ENCODE measurements at regions not wholly inside any gene's neighbourhood (a gene's known extent, or its start where the extent isn't known, plus 50 kb on each side); places are given as distances from the start of the nearest gene placed in this dataset.

DNA sequence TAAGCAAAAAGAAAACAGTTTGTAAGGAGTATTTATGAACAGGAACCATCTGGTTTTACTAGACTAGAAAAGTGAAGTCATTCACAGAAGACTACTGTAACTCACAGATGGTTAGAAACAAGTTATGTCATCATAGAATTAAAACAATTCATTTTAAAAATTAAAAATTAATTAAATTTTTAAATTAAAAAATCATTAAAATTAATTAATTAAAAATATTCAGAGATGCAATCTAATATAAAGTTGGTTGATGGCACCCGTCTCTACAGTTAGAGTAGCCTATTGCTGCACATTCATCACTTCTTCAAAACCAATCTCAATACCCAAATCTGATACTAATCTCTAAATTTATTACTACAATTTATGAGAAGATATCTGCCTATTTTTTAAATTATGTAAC is 454.8 kb upstream of the NUPR2 start:
- dilution Hi-C loops (cut with MboI; ENCODE audit: extremely low pct_ligation_motif_present, low sequenced_read_pairs): no loop called here
- H3K27ac ChIP-seq (ENCODE audit: insufficient read depth, low read depth, low read length): no peak overlapping the region
- ChIA-PET POLR2A (no interaction called here), CTCF (no interaction called here)
- no peaks in the 10 kb centered on the region for H3K4me1 ChIP-seq (ENCODE audit: control insufficient read depth, extremely low read depth, insufficient read depth, low read length)
- intact Hi-C loops (cut with micrococcal nuclease): no loop called here
- H3K9ac ChIP-seq (replicated peaks; ENCODE audit: extremely low read depth, insufficient read depth, low read length): no peak overlapping the region
- no TSS peak for BruUV-seq (replicated peaks)
- H3K9me3 ChIP-seq (replicated peaks; ENCODE audit: control insufficient read depth, insufficient read depth, low read length): peaks cover 7% of the 10 kb centered on the region
- FAIRE-seq: no peak
- H3K27me3 ChIP-seq (ENCODE audit: control insufficient read depth in 2 of 2, insufficient read depth in 2 of 2, low read length in 2 of 2): no peaks in the 10 kb centered on the region
- H3K4me3 ChIP-seq (replicated peaks in 1 of 3; ENCODE audit: insufficient read depth in 1 of 3, low read depth in 1 of 3, low read length in 3 of 3): no peak overlapping the region
- TF ChIP-seq MYC (IDR thresholded peaks at IDR 0.05; ENCODE audit: low read depth, low read length) (no peak), GATA2 (IDR thresholded peaks at IDR 0.05; ENCODE audit: insufficient read depth, insufficient read length, low read depth, low read length) (no peak), POLR2A (IDR thresholded peaks at IDR 0.05; ENCODE audit: low read depth, low read length) (no peak), JUN (IDR thresholded peaks at IDR 0.05; ENCODE audit: borderline replicate concordance, insufficient read depth, insufficient read length, low read depth) (no peak)
- H3K4me2 ChIP-seq (ENCODE audit: insufficient read depth, low read length): no peak overlapping the region
- H2AFZ ChIP-seq (ENCODE audit: low read depth, low read length): no peak overlapping the region
- no peaks in the 10 kb centered on the region for H4K20me1 ChIP-seq (replicated peaks; ENCODE audit: control insufficient read depth, extremely low read depth, insufficient read depth, low read length)
- no peaks in the 10 kb centered on the region for H3K36me3 ChIP-seq (ENCODE audit: control insufficient read depth in 2 of 2, extremely low read depth in 1 of 2, insufficient read depth in 2 of 2, low read length in 2 of 2)
- DNase-seq (ENCODE audit: low read depth, low spot score): no peak
- H3K9me1 ChIP-seq (replicated peaks; ENCODE audit: control insufficient read depth, extremely low read depth, insufficient read depth, low read length): no peaks in the 10 kb centered on the region
- no peaks in the 10 kb centered on the region for H3K79me2 ChIP-seq (ENCODE audit: control insufficient read depth, insufficient read depth, low read length)

DNA sequence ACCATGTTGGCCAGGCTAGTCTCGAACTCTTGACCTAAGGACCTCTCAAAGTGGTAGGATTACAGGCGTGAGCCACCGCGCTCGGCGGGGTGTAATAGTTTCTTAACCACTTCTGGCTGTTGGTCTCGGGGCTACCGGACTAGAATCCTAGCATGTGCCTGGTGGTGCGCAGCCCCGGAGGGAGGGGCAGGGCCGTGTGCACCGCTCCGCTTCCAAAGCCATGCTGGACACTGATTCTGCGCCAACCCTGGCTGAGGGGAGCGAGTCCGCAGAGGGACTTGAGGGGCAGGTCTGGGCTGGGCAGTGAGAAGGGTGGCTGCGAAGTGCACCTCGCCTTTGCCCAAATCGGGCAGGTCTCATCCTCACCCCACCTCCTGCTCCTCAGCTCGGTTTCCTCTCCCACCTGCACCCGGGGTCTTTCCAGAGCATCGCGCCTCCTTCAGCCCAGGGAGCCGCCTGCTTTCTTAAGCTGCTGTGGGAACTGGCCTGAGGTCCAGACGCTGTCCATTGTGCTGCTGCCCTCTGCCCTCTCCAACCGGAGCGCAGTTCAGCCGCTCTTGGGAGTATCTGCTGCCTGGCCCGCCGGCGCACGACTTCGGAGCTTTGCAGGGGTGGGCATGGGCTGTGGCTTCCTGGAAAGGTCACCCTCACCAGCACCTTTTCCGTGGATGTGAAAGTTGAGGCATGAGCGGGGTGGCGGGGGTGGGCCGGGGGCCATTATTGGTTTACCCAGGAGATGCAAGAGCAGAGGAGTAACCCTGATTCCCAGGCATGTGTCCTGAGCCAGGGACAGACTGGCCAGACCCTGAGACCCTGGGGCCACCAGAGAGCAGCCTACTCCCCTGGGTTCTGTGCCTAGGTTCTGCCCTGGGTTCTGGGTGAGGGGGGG is 422.6 kb upstream of the NUPR2 start:
- Histone ChIP-seq H3K4me1 (ENCODE audit: control insufficient read depth, extremely low read depth, insufficient read depth, low read length) (no peaks in the 10 kb centered on the region), H3K36me3 (ENCODE audit: control insufficient read depth in 2 of 2, extremely low read depth in 1 of 2, insufficient read depth in 2 of 2, low read length in 2 of 2) (no peaks in the 10 kb centered on the region), H4K20me1 (replicated peaks; ENCODE audit: control insufficient read depth, extremely low read depth, insufficient read depth, low read length) (no peaks in the 10 kb centered on the region), H3K4me3 (replicated peaks in 1 of 3; ENCODE audit: insufficient read depth in 1 of 3, low read depth in 1 of 3, low read length in 3 of 3) (no peak overlapping the region), H3K9me3 (replicated peaks; ENCODE audit: control insufficient read depth, insufficient read depth, low read length) (peaks cover 2% of the 10 kb centered on the region), H2AFZ (ENCODE audit: low read depth, low read length) (no peak overlapping the region), H3K27ac (ENCODE audit: insufficient read depth, low read depth, low read length) (no peak overlapping the region), H3K9me1 (replicated peaks; ENCODE audit: control insufficient read depth, extremely low read depth, insufficient read depth, low read length) (no peaks in the 10 kb centered on the region), H3K79me2 (ENCODE audit: control insufficient read depth, insufficient read depth, low read length) (no peaks in the 10 kb centered on the region), H3K4me2 (ENCODE audit: insufficient read depth, low read length) (no peak overlapping the region), H3K27me3 (ENCODE audit: control insufficient read depth in 2 of 2, insufficient read depth in 2 of 2, low read length in 2 of 2) (no peaks in the 10 kb centered on the region), H3K9ac (replicated peaks; ENCODE audit: extremely low read depth, insufficient read depth, low read length) (no peak overlapping the region)
- FAIRE-seq (no peak), DNase-seq (ENCODE audit: low read depth, low spot score) (no peak)
- BruUV-seq (replicated peaks): no TSS peak
- dilution Hi-C loops (cut with MboI; ENCODE audit: extremely low pct_ligation_motif_present, low sequenced_read_pairs): no loop called here
- TF ChIP-seq POLR2A (IDR thresholded peaks at IDR 0.05; ENCODE audit: low read depth, low read length): no peak
- no peak for TF ChIP-seq FOS (IDR thresholded peaks at IDR 0.05; ENCODE audit: borderline replicate concordance, insufficient read depth, low read length)
- TF ChIP-seq EZH2 (IDR thresholded peaks at IDR 0.05; ENCODE audit: borderline replicate concordance, low read depth, low read length, severe bottlenecking): no peak
- TF ChIP-seq MYC (IDR thresholded peaks at IDR 0.05; ENCODE audit: low read depth, low read length): no peak
- TF ChIP-seq, protein P1, sequence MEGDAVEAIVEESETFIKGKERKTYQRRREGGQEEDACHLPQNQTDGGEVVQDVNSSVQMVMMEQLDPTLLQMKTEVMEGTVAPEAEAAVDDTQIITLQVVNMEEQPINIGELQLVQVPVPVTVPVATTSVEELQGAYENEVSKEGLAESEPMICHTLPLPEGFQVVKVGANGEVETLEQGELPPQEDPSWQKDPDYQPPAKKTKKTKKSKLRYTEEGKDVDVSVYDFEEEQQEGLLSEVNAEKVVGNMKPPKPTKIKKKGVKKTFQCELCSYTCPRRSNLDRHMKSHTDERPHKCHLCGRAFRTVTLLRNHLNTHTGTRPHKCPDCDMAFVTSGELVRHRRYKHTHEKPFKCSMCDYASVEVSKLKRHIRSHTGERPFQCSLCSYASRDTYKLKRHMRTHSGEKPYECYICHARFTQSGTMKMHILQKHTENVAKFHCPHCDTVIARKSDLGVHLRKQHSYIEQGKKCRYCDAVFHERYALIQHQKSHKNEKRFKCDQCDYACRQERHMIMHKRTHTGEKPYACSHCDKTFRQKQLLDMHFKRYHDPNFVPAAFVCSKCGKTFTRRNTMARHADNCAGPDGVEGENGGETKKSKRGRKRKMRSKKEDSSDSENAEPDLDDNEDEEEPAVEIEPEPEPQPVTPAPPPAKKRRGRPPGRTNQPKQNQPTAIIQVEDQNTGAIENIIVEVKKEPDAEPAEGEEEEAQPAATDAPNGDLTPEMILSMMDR (IDR thresholded peaks at IDR 0.05; ENCODE audit: extremely low read depth in 1 of 2, insufficient read depth in 1 of 2, low read depth in 1 of 2, low read length in 2 of 2): no peak
- TF ChIP-seq, protein P2, sequence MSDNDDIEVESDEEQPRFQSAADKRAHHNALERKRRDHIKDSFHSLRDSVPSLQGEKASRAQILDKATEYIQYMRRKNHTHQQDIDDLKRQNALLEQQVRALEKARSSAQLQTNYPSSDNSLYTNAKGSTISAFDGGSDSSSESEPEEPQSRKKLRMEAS (IDR thresholded peaks at IDR 0.05; ENCODE audit: insufficient read depth, insufficient read length): no peak
- no peak for TF ChIP-seq GATA2 (IDR thresholded peaks at IDR 0.05; ENCODE audit: insufficient read depth, insufficient read length, low read depth, low read length)
- no peak for TF ChIP-seq JUN (IDR thresholded peaks at IDR 0.05; ENCODE audit: borderline replicate concordance, insufficient read depth, insufficient read length, low read depth)
- TF ChIP-seq POLR2AphosphoS5 (IDR thresholded peaks at IDR 0.05; ENCODE audit: insufficient read depth, low read depth, low read length): no peak
- intact Hi-C loops (cut with micrococcal nuclease): no loop called here
- ChIA-PET CTCF (no interaction called here), POLR2A (no interaction called here)
